HS-27A (cell line): ENCODE measurements at regions not wholly inside any gene's neighbourhood (a gene's known extent, or its start where the extent isn't known, plus 50 kb on each side); places are given as distances from the start of the nearest gene placed in this dataset.

Experiments used
- DNase-seq: peaks from one replicate; pipeline ENCODE4 v3.0.0-alpha.2; 2012; ENCODE audit warnings: low read depth, missing footprints

DNA sequence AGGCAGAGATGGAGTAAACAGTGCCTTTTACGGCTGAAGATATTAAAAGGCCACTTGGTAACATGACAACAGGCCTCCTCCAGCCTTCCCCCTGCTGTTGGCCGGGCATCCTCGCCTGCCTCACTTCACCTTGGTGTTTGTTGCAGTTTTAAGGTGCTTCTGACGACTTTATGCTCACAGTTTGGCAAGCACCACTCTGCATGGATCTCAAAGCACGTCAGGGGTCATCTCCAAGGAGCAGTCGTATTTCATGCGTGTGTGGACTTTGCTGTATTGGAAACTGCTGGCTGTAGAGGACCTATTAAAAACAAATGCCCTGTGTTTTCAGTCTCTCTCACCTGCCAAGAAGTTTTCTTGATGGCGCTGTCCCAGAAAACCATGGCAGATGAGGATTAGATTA lies 483.1 kb downstream of the RPS24 start:
- no peak for DNase-seq

DNA sequence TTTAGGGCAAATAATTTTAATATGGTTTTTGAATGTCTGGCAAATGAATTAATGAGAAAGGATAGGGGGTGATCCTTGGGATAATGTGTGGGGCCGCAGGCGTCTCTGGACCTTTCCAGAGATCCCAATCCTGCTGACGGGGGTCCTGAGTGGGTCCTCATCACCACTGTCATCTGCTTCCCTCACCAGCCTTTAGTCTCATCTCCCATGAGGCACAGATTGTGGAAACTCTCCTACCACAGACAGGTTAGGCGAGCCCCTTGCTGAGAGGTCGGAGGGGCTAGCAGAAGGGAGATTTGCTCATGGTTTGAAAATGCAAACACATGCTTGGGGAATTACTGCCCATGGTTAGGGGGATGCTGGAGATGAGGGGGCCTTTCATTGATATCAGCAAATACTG lies 484.6 kb downstream of the RPS24 start:
- DNase-seq: no peak

DNA sequence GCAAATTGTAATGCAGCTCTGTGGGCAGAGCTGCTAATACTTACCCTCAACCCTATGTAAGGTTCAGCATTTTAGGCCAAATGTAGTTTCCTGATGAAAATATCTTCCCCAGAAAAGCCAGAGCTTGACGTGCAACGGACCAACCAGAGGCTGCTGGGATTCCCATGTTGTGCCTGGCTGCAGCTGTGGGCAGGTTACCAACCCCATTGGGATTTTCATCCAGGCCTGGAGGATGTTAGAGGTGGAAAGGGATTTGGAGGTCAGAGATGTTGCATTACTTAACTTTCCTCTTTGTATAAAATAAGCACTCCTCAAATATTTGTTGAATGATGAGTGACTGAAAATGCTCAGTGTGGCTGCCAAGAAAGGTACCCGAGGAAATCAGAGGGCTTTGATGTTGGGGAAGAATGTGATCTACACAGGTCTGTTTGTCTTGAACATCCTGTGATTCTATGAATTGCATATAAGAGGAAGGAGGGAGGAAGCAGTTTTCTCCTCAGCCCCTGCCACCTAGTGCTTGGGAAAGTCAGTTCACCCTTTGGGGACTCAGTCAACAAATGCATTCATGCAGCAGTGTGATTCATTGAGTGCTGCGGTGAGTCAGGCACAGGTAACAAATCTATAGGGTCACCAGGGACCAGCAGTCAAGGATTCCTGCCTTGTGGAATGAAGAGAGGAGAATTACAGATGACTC lies 487.2 kb downstream of the RPS24 start:
- DNase-seq: no peak

DNA sequence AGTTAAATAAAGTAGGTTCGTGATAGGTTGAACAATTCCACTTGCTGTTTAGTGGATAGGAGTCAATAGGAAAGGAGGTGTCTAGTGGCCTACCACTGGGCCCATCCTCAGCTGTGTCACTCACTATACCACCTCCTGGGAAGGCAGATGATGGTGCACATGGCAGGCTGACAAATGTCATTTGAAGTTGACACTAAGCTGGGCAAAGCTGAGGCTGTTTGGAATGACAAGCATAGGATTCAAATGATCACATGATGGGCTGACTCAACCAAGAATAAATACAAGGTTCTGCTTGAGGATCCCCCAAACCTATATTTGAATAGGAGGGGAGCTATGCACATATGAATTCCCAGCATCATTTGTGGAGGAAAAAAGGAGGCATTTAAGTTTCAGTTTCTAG lies 489.8 kb downstream of the RPS24 start:
- no peak for DNase-seq

DNA sequence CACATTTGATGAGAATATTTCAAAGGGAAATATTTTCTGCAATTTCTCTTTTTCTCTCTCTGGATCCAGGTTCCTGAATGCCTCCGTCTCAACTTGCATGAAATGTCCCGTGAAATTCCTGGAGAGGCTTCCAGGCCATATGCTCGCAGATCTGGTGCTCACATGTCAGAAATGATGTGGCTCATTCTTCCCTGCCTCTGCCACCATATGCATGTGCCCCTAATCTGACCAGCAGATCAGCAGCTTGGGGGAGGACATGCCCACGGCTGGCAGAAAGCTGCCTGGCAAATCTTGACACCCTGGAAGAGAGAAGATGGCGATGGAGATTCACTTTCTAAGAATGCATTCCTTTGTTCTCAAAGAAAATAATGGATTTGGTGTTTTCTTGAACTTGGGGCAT lies 490.7 kb downstream of the RPS24 start:
- no peak for DNase-seq

DNA sequence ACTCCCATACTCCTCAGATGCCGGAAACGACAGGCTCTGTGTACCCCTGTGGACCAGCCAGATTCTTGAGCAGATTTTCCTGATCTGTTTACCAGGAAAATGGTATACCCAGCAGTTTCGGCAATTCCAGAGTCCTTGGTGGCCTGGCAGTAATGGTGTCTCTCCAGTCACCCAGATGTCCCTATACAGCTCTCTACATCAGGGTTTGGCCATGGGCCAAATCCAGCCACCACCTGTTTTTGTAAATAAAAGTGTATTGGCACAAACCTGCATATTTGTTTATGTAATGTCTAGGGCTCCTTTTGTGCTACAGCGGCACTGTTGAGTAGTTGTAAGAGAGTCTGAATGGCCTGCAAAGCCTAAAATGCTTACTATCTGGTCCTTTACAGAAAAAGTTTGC lies 491.3 kb downstream of the RPS24 start:
- DNase-seq: no peak

DNA sequence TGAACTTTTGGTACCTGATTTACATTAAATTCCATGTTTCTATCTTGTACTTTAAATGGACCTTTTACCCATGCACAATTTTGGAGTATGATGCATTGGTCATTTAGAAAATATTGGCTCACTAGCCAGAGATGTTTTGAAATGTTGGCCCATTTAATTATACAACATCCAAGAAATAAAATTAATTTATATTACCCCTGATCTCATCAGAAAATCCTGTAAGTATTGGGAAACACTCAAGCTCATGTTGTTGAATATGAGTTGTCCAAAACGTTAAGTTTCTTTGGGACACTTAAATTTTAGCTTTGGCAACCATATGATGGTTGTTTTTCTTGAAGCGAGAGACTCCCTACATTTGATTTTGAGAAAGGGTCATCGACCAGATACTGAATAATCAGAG lies 492.7 kb downstream of the RPS24 start:
- no peak for DNase-seq

DNA sequence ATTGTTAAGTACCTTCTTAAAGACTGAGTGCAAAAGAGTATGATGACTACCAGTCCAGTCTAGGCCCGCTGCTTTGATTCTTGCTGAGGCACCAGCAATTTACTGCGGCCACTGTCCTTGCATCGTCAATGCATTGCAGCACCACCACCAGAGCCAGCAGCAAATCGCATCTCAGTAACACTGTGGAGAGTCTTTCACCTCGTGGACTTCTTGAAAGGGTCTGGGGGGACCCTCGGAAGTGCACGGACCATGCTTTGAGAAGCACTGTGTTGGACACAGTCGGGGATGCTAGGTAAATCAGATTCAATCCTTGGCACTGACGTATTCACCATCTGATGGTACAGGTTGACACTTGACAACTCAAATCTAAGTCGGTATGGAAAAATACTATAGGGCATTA lies 493.6 kb downstream of the RPS24 start:
- no peak for DNase-seq

DNA sequence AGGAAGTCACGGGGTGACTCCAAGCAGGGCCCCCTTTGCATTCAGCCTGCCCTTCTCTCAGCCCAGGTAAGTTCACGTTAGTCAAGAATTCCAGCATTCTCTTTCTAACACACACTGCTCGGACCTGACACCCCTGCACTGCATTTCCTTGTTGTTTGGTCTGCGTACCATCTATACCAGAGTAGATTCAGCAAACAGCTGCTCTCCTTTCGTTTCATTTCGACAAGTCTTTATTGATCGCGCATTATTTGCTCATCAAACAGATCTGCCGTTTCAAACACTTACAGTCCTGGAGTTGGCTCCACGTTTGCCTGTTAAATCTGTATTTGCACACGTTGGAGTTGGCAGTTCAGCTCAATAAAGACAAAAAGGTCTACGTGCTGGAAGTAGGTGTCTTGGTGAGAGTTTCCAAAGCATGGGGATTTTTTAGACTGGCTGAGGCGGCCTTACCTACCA lies 495.1 kb downstream of the RPS24 start:
- no peak for DNase-seq

DNA sequence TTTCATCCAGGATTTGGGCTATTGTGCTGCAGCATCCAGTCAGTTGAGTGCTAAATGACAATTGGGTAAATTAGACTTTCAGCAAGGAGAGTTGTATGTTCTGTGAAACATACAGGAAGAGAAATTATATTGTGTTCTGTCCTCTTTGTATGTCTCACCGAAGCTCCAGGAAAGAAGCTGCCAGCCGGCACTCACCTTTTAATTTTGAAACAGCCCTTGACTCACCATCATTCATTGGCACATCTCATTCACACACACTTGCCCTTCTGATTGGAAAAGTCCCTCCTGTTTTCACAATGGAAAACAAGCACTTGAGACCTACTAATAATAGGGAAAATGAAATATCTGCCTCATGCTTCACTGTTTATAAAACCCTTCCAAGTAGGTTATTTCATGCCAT lies 495.6 kb downstream of the RPS24 start:
- no peak for DNase-seq

DNA sequence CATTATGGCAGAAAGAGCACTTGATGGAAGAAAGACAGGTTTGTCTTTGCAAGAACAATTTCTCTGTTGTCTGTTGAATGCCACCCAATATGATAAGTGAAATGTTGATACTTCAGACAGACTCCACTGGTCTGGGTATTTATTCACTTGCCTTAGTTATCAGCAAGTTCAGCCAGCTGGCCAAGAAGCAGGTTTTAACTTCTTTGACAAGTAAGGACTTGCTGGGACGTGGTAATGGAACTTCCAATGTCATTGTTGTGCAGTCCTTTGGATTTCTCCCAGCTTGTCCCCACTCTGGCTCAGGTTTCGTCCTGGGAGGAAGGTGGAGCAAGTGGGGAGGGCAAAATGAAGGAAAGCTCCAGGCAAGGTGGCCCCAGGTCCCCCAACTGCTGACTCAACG lies 497.4 kb downstream of the RPS24 start:
- DNase-seq: no peak

DNA sequence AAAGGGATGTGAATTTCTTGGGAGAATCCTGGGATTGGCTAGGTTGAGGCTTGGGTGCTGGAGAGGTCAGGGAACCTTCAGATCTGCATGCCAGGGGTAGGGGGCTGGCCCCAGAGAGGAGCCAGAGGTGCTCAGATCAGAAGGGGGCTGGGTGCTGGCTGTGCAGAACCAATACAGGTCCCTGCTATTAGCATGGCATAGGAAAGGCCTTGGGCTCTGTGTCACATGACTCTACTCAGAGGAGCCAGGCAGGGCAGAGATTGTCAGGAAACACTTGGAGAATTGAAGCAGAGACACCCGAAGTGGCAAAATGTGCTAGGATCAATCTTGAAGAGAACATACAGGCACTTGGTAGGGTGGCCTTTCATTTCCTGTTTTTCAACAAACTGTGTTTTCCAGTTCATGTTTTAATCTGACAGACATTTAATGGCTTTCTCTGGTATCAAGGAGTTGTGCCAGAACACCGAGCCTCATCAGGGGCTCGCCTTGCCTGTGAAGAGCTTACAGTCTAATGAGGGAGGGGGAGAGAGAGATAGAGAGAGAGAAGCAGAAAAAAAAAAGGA lies 498.9 kb downstream of the RPS24 start:
- no peak for DNase-seq

DNA sequence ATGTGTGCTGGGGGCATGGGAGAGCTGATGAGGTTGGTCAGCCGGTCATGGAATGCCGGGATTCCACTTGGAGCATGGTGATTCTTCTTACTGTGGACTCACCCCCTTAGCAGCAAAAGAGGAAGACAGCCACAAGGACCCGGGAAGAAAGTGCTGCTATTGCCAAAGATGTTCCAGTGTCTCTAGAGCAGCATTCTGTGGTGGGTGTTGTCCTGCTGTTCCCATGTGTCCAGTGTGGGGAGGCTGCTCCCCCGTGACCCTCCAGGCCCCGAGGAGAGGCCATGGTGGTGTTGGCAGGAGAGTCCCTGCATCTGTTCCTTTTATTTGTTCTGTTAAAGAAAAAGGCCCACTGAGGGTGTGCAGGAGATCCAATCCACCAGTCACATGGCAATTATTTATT lies 499.4 kb downstream of the RPS24 start:
- DNase-seq: no peak

DNA sequence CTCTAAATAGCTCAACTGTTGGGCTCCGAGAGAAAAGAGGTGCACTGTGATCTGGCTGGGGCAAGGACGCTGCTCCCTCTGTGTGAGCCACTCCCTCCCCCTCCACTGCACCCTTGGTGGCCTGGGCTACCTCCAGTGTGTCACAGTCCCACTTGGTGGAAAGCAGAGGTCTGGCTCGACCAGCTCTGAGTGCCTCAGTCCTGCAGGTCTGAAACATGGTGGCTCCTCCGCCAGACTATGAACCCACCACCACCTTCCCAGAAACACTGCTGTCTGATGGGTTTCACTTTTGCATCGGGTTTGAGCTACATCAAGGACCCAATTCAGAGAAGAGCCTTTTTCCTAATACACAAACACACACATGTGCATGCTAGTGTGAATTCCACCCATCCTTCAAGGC lies 500.1 kb downstream of the RPS24 start:
- DNase-seq: no peak

DNA sequence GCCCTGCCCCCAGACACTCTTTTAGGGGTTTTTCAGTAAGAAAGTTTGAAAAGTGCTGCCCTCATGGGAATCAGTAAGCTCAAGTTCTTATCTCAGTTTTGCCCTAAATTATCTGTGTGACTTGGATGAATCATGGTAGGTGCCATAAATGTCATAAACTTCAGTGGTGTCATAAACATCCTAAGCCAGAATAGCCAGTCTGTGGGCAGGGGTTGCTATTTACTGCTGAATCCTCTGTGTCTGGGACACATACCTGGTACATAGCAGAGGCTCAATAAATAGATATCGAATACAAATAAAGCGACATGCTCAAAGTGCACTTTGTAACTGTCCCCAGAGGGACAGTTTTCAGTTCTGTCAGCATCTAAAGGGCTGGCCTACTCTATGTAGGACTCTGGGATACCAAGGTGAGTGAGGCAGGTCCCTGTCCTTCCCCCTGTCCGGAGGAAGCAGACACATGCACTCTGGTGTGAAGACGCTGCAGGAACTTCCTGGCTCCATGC lies 502.1 kb downstream of the RPS24 start:
- DNase-seq: no peak

DNA sequence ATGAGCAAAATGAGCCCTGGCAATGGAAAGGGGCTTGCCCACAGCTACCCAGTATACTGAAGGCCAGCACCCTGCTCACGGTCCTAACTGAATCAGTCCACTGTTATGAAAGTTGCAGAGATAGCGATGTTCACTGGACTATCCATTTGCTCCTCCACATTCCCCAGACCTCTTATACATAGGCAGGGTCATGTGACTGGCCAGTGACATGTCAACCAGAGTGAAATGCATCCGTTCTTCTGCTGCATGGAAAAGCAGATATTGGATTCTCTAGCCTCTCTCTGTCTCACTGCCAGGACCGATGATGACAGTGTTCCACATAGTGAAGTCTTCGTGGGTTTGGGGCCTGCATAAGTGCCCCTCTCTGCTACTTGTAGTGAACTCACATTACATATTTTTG lies 503.4 kb downstream of the RPS24 start:
- DNase-seq: no peak

DNA sequence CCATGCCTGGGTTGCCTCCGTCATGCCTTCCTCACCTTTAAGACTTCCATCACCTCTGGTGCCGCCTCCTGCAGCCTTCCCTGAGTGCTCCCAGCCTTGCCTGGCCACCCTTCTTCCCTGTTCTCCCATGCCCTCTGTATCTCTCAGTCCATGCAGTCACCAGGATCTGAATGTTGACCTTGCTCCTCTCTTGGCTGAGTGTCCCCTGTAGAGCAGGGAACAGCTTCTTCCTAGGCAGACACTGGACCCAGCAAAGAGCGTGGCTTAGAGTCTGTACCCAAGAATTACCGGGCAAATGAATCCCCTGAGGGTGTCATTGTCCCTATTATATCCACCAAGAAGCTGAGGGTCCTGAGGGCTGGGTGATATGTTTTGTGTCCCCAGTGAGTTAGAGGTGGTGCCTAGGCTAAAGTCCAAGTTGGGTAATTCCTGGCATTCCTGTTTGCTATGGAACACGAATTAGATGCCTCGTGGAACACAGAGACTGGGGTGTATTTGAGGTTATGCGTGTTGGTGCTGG lies 505.6 kb downstream of the RPS24 start:
- DNase-seq: no peak

DNA sequence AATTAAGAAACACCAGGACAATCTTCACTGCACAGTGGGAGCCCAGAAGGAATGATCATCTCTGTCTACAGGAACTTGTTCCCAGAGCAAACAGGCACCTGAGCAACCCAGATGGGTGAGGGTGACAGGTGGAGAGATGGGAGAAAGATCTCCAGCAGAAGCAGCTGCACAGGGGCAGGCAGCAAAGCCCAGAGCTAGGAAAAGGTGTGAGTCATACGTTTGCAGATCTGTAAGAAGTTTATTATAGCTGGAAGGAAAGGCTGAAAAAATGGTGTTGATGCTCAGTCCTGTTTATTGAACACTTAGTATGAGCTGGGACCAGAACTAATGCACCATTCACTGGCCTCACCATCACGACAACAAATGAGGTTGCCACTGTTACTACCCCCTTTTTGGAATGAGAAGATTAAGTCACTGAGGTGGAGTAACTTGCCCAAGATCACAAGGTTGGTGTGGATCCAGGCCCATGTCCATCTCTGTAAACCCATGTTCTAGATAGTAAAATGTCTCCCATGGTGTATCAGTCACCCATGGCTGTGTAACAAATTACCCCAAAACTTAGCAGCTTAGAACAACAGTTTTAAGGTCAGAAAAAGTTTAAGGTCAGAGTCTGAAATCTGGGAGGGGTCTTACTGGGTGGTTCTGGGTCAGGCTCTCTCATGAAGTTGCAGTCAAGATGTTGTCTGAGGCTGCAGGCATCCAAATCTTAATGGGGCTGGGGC lies 506.9 kb downstream of the RPS24 start:
- DNase-seq: no peak

DNA sequence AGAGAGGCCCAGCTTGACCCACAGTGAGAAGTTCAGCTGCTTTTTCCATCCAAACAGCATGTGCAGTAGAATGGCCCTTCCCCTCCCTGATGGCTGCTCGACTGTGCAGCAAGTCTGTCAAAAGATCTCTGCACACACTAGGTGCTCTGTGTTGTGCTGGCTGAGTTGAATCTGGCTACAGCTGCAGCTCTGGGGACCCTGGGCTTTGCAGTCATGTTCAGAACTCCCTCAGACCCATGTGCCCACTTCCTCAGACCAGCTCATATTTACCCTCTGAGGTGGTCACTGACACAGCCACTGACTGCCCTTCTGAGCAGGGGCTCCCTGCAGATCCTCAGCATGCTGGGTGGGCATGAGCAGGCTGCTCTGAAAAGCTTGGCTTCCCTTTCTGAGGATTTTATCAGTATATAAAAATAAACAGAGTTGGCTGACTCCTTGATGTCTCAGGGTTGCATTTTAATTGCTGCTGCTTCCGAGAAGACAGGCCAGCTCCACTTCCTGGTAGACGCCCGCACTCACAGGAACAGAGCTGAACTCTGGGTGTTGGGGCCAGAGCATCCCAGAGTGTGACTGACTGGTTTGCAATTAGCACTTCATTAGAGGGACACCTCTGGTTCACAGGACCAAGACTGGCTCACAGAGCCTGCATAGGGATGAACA lies 507.9 kb downstream of the RPS24 start:
- DNase-seq: no peak

DNA sequence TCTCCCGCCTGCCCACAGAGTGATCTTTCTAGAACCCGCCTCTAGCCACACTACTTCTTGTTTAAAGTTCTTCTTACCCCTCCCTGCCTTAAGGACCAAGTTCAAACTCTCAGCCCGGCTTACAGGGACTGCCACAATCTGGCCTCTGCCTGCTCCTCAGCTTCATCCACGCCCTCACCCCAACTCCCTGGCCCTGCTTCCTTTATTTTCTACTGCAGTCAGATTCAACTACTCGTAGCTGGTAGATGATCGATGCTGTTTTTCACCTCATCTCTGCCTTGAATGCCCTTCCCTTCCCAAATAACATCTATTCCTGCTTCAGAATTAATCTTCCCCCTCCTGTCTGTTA lies 508.5 kb downstream of the RPS24 start:
- DNase-seq: no peak

DNA sequence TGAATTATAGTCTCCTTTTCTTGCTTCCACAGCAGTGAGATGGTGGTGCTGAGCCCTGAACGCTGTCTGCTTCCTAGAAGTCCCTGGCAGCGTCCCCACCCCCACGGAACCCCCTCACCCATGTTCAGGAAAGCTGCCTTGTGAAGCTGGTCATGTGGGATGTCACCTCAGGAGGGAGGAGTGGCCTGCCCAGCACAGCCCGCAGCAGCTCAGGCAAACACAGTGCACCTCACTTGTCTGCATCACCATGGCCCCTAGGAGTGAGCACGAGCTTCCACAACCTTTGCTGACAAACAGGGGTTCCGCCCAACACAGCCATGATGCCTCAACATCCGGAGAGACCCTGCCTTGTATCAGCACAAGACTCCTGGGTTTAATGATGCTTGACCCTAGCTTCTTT lies 508.9 kb downstream of the RPS24 start:
- DNase-seq: no peak

DNA sequence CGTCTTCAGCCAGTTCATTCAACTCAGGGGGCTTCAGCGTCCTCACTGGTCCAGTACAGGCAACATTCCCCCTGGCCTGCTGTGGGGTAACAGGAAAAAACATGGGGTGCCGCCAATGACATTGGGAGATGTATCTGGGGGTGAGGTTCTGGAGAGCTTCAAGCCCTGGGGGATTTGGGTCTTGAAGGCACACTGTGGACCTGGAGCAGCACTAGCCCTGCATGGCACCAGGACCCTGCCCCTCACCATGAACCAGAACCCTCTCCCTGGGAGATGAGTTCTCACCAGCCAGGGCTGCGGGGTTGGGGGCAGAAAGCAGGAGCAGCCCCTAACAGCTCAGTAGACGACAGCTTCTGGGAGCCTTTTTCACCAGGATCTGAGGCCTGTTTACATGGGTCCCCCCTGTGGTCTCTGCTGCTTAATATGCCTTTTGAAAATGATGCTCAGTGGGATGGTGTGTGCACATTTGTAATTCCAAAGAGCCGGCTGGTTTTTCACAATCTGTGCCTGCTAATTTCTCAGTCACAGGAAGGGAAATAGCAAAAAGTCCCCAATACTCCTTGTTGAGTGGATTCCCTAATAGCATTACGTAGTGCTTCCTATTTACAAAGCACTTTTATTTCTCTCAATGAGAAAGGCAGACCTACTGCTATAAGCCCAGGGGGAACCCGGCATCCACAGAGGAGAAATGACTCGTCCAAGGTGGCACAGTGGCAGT lies 509.5 kb downstream of the RPS24 start:
- DNase-seq: no peak
